ENCODE measurements at regions not wholly inside any gene's neighbourhood (a gene's known extent, or its start where the extent isn't known, plus 50 kb on each side); places are given as distances from the start of the nearest gene placed in this dataset.

DNA sequence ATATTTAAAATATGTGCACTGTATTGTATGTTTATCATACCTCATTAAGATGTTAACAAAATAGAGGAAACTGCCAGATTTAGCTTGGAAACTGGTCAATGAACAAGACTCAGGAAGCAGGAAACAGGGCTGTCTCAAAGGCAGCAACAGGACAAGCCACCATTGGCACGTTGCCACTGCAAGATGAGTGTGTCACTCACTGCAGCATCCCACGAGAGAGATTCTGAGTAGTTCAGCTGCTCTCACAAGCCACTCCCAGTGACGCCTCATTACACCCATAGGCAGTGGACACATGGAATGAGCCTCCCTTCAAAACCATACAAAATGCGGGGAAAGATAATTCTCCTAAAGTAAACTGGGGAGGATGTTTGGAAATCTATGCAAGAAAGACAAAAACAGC lies 181.9 kb upstream of the DLGAP1 start:
- TF ChIP-seq EZH2phosphoT487 (IDR thresholded peaks at IDR 0.05; ENCODE audit: low read length): no peak
- TF ChIP-seq, protein P1, sequence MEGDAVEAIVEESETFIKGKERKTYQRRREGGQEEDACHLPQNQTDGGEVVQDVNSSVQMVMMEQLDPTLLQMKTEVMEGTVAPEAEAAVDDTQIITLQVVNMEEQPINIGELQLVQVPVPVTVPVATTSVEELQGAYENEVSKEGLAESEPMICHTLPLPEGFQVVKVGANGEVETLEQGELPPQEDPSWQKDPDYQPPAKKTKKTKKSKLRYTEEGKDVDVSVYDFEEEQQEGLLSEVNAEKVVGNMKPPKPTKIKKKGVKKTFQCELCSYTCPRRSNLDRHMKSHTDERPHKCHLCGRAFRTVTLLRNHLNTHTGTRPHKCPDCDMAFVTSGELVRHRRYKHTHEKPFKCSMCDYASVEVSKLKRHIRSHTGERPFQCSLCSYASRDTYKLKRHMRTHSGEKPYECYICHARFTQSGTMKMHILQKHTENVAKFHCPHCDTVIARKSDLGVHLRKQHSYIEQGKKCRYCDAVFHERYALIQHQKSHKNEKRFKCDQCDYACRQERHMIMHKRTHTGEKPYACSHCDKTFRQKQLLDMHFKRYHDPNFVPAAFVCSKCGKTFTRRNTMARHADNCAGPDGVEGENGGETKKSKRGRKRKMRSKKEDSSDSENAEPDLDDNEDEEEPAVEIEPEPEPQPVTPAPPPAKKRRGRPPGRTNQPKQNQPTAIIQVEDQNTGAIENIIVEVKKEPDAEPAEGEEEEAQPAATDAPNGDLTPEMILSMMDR (IDR thresholded peaks at IDR 0.05; ENCODE audit: low read length): no peak
- TF ChIP-seq EZH2 (optimal IDR thresholded peaks at IDR 0.05; ENCODE audit: low read depth, low read length): no peak
- 0 out of 2 replicates have a peak, but pooled peaks cover 3% of the 10 kb centered on the region for H3K4me1 ChIP-seq (ENCODE audit: low read length)
- no peaks in the 10 kb centered on the region for H3K36me3 ChIP-seq (replicated peaks; ENCODE audit: insufficient read depth, low read length)
- H3K4me2 ChIP-seq (ENCODE audit: low read depth, low read length): no peak overlapping the region
- H3K4me3 ChIP-seq (ENCODE audit: low read length): no peak overlapping the region
- no peak overlapping the region for H2AFZ ChIP-seq (ENCODE audit: low read length)
- DNase-seq: no peak
- H3K9me2 ChIP-seq (replicated peaks; ENCODE audit: insufficient read depth, low read length): no peaks in the 10 kb centered on the region
- no peak overlapping the region for H3K9ac ChIP-seq (ENCODE audit: low read length)
- no peaks in the 10 kb centered on the region for H4K20me1 ChIP-seq (ENCODE audit: insufficient read depth, low read length)
- H3K27me3 ChIP-seq (replicated peaks; ENCODE audit: insufficient read depth, low read length): no peaks in the 10 kb centered on the region
- no peak overlapping the region for H3K27ac ChIP-seq (ENCODE audit: low read length)
- H3K9me3 ChIP-seq (replicated peaks; ENCODE audit: insufficient read depth, low read length): no peaks in the 10 kb centered on the region
- no peaks in the 10 kb centered on the region for H3K79me2 ChIP-seq (ENCODE audit: low read length)
- H3F3A ChIP-seq (ENCODE audit: insufficient read depth, low read length): no peaks in the 10 kb centered on the region

DNA sequence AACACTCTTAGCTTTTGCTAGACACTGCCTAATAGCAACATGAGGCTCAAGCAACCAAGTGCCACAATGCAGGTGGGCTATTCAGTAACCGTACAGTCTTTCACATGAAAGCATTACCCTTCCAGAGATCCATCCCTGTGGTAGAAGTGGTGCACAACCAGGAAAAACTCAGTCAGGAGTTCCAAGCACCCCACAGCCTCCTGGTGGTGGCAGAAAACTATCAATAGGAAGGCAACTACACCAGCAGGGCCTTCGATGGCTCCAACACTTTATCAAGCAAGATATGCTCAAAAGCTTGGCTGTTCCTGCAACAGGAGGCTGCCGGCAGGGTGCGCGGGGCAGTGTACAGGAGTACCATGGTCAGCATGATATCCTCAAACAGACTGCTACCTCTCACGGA lies 176.1 kb upstream of the DLGAP1 start:
- Histone ChIP-seq H3K27me3 (replicated peaks; ENCODE audit: insufficient read depth, low read length) (no peaks in the 10 kb centered on the region), H3K27ac (ENCODE audit: low read length) (no peak overlapping the region), H3K4me2 (ENCODE audit: low read depth, low read length) (no peak overlapping the region), H3K36me3 (replicated peaks; ENCODE audit: insufficient read depth, low read length) (no peaks in the 10 kb centered on the region), H3K9me3 (replicated peaks; ENCODE audit: insufficient read depth, low read length) (no peaks in the 10 kb centered on the region), H3K4me3 (ENCODE audit: low read length) (no peak overlapping the region), H4K20me1 (ENCODE audit: insufficient read depth, low read length) (no peaks in the 10 kb centered on the region), H3K4me1 (ENCODE audit: low read length) (no peaks in the 10 kb centered on the region), H3F3A (ENCODE audit: insufficient read depth, low read length) (no peaks in the 10 kb centered on the region), H3K79me2 (ENCODE audit: low read length) (no peaks in the 10 kb centered on the region), H3K9me2 (replicated peaks; ENCODE audit: insufficient read depth, low read length) (no peaks in the 10 kb centered on the region), H2AFZ (ENCODE audit: low read length) (no peak overlapping the region), H3K9ac (ENCODE audit: low read length) (no peak overlapping the region)
- no peak for DNase-seq
- TF ChIP-seq, protein P1 (IDR thresholded peaks at IDR 0.05; ENCODE audit: low read length): no peak
- TF ChIP-seq EZH2 (optimal IDR thresholded peaks at IDR 0.05; ENCODE audit: low read depth, low read length): no peak
- no peak for TF ChIP-seq EZH2phosphoT487 (IDR thresholded peaks at IDR 0.05; ENCODE audit: low read length)

DNA sequence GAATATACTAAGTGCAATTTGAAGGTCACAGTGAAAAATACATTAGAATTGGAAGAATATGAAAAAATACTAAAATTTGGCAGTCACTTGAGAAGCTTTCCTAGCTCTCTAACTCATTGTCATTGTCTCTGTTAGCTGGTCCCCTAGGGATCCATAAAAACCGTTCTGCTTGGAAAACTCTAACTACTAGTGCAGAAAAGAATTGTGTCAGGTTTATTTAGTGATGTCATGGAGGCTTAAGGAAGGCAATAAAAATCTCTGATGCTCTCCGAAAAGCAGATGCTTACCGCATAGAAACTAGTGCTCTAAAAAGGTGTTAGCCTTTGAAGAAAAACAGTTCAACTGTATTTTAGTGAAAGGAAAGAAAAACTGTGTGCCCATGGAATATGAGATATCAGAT lies 150.1 kb upstream of the DLGAP1 start:
- H3K36me3 ChIP-seq (replicated peaks; ENCODE audit: insufficient read depth, low read length): no peaks in the 10 kb centered on the region
- H3K9ac ChIP-seq (ENCODE audit: low read length): no peak overlapping the region
- TF ChIP-seq EZH2 (optimal IDR thresholded peaks at IDR 0.05; ENCODE audit: low read depth, low read length): no peak
- TF ChIP-seq, protein P1 (IDR thresholded peaks at IDR 0.05; ENCODE audit: low read length): no peak
- TF ChIP-seq EZH2phosphoT487 (IDR thresholded peaks at IDR 0.05; ENCODE audit: low read length): no peak
- no peak overlapping the region for H3K4me2 ChIP-seq (ENCODE audit: low read depth, low read length)
- no peaks in the 10 kb centered on the region for H3K27me3 ChIP-seq (replicated peaks; ENCODE audit: insufficient read depth, low read length)
- H3K4me1 ChIP-seq (ENCODE audit: low read length): no peaks in the 10 kb centered on the region
- H3K27ac ChIP-seq (ENCODE audit: low read length): no peak overlapping the region
- no peak for DNase-seq
- no peaks in the 10 kb centered on the region for H3K9me3 ChIP-seq (replicated peaks; ENCODE audit: insufficient read depth, low read length)
- no peaks in the 10 kb centered on the region for H4K20me1 ChIP-seq (ENCODE audit: insufficient read depth, low read length)
- no peak overlapping the region for H2AFZ ChIP-seq (ENCODE audit: low read length)
- no peaks in the 10 kb centered on the region for H3F3A ChIP-seq (ENCODE audit: insufficient read depth, low read length)
- no peaks in the 10 kb centered on the region for H3K9me2 ChIP-seq (replicated peaks; ENCODE audit: insufficient read depth, low read length)
- no peaks in the 10 kb centered on the region for H3K79me2 ChIP-seq (ENCODE audit: low read length)
- no peak overlapping the region for H3K4me3 ChIP-seq (ENCODE audit: low read length)
